ENCODE measurements at regions not wholly inside any gene's neighbourhood (a gene's known extent, or its start where the extent isn't known, plus 50 kb on each side); places are given as distances from the start of the nearest gene placed in this dataset.
A peak's percentile ranks its signal among the peaks of the same experiment; 100 is the strongest.

DNA sequence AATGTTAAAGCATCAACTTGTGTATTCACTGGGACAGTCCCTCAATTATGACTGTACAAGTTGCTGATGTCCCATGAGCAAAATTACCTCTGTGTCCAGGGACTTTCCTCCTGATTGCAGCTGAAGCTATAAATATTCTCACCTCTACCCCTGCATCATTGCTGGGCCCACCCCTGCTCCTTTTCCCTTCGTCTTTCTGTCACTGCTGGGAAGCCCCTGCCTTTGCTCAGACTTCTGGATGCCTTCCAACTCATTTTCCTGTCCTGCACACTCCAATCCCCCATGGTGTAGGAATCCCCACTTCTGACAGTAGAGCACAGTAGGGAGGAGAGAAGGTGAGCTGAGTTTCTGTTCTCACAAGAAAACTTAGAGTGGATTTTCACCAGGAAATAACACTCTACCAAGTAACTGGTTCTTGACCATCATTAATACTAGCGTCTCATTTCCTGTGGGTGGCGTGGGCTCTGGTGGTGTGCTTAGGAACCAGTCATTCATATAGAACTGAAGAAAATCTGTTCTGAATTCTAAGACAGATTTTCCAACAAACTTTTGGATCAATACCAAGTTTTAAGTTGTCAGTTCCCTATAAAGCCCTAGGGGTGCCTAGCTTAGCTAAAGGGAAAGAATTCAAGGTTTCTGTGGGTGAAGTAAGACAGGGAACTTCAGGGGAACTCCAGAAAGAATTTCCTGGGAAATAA, 136.2 kb upstream of the MED14 start:
- Histone ChIP-seq H3K36me3 (no peaks in the 10 kb centered on the region), H3K27me3 (peaks cover 0 to 54% (median 0%) of the 10 kb centered on the region in 7 donors), H3K4me3 (no peak overlapping the region), H3K9me3 (peaks cover 0 to 11% (median 0%) of the 10 kb centered on the region in 11 donors), H3K27ac (no peak overlapping the region), H3K4me1 (peaks cover 0 to 17% (median 8%) of the 10 kb centered on the region in 9 donors)
- TF ChIP-seq, protein P1, sequence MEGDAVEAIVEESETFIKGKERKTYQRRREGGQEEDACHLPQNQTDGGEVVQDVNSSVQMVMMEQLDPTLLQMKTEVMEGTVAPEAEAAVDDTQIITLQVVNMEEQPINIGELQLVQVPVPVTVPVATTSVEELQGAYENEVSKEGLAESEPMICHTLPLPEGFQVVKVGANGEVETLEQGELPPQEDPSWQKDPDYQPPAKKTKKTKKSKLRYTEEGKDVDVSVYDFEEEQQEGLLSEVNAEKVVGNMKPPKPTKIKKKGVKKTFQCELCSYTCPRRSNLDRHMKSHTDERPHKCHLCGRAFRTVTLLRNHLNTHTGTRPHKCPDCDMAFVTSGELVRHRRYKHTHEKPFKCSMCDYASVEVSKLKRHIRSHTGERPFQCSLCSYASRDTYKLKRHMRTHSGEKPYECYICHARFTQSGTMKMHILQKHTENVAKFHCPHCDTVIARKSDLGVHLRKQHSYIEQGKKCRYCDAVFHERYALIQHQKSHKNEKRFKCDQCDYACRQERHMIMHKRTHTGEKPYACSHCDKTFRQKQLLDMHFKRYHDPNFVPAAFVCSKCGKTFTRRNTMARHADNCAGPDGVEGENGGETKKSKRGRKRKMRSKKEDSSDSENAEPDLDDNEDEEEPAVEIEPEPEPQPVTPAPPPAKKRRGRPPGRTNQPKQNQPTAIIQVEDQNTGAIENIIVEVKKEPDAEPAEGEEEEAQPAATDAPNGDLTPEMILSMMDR (IDR thresholded peaks at IDR 0.05): no peak
- intact Hi-C loops (cut with DNase I): loop anchor here in 2 of 10 donors (10.0 kb wide), 1 partner anchor 243 kb away; no protein-coding TSS in a partner anchor
- WGBS, 2 donors: 25 to 48% methylated on average over 3 of the region's 3 CpGs
- ATAC-seq (peak in 3 of 8 donors; percentile 19 to 47 (median 47)), DNase-seq (peak in 1 of 2 donors; percentile 6)

DNA sequence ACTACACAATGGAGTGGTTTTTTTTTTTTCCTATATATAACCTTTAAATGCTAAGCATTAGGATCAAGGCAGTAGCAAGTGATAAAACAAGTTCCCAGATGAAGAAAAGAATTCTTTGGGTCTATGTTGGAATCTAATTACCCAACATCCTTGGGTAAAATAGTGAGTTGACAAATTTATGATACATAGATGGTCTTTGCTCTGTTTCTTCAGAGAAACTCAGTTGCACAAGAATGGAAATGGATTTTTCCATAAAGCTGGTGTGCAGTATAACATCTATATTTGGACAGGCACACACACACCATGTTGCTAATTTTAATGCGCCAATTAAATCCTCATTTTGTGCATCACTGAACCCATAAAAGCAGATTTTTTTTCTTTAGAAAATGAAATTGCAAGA, 137.0 kb upstream of the MED14 start:
- ATAC-seq (no peak), DNase-seq (no peak)
- H3K27ac ChIP-seq: no peak overlapping the region
- TF ChIP-seq, protein P1 (IDR thresholded peaks at IDR 0.05): no peak
- no peak overlapping the region for H3K4me3 ChIP-seq
- peaks cover 0 to 11% (median 0%) of the 10 kb centered on the region in 11 donors for H3K9me3 ChIP-seq
- H3K4me1 ChIP-seq: peaks cover 0 to 11% (median 2%) of the 10 kb centered on the region in 9 donors
- intact Hi-C loops (cut with DNase I): loop anchor here in 2 of 10 donors (10.0 kb wide), 1 partner anchor 242 kb away; no protein-coding TSS in a partner anchor
- H3K36me3 ChIP-seq: no peaks in the 10 kb centered on the region
- peaks cover 0 to 47% (median 0%) of the 10 kb centered on the region in 7 donors for H3K27me3 ChIP-seq
- 95 to 100% methylated on average over 1 of the region's 1 CpG for WGBS, 2 donors

DNA sequence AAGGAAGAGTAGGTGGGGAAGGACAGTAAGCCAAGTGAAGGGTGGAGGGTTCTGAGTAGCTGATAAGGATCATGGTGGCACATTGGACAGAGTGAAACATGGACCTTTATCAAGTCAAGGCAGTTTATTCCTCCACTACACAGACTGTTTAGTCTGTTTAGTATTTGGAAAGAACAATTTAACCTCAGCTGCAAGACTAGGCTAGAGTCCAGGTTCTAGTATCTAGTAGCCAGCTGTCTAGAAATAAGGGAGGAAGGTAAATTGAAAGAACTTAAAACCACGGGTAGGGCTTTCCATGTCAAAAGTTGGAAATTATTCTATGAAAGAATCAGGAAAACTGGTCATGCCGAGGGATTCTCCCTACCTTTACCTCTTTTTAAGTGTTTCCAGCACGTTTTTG, 140.1 kb upstream of the MED14 start:
- DNase-seq (no peak), ATAC-seq (no peak)
- Histone ChIP-seq H3K4me1 (peaks cover 0 to 8% (median 0%) of the 10 kb centered on the region in 9 donors), H3K27ac (no peak overlapping the region), H3K9me3 (peaks cover 0 to 3% (median 0%) of the 10 kb centered on the region in 11 donors), H3K36me3 (no peaks in the 10 kb centered on the region), H3K4me3 (no peak overlapping the region), H3K27me3 (peaks cover 0 to 38% (median 0%) of the 10 kb centered on the region in 7 donors)
- 70 to 83% methylated on average over 3 of the region's 3 CpGs for WGBS, 2 donors
- TF ChIP-seq, protein P1 (IDR thresholded peaks at IDR 0.05): no peak
- intact Hi-C loops (cut with DNase I): loop anchor here in 3 of 10 donors (5.0 to 10.0 kb wide), 2 partner anchors 239 to 242 kb away; no protein-coding TSS in a partner anchor

DNA sequence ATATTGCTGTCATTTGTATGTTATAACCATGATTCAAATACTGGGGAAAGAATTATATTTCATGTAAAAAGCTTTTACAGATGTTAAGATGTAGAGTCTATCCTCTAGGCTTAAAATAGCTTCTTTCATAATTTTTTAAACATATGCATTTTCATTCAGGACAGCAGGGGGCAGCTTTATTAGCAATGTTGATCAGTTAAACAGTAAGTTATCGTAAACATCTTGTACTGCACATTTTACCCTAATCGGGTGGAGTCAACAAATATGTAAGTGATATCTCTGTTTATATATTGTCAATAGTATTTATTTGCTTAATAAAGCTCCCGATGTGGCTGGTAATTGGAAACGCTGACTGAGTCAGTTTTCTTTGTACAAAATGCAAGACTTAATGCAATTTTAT, 142.5 kb upstream of the MED14 start:
- no peak overlapping the region for H3K4me3 ChIP-seq
- no peak overlapping the region for H3K27ac ChIP-seq
- TF ChIP-seq, protein P1 (IDR thresholded peaks at IDR 0.05): peak in 7 of 9 donors; percentile 38 to 59 (median 50)
- no peaks in the 10 kb centered on the region for H3K9me3 ChIP-seq
- DNase-seq: no peak
- whole genome bisulfite sequencing, 2 donors: 37 to 56% methylated on average over 4 of the region's 4 CpGs
- intact Hi-C loops (cut with DNase I): loop anchor here in 4 of 10 donors (2.0 to 10.0 kb wide), 3 partner anchors 237 to 239 kb away; no protein-coding TSS in a partner anchor
- no peaks in the 10 kb centered on the region for H3K36me3 ChIP-seq
- H3K4me1 ChIP-seq: no peaks in the 10 kb centered on the region
- ATAC-seq: no peak
- H3K27me3 ChIP-seq: peaks cover 0 to 20% (median 0%) of the 10 kb centered on the region in 7 donors

All from heart right ventricle (tissue), 16 donors.